A549 (cell line): ENCODE measurements at regions not wholly inside any gene's neighbourhood (a gene's known extent, or its start where the extent isn't known, plus 50 kb on each side); places are given as distances from the start of the nearest gene placed in this dataset.

Experiments used
- ATAC-seq, 2 experiments: fragments of 200-7000 bp in 1 of 2; fragments of >200 bp in 1 of 2; cut with Nextera tagmentation in 1 of 2; cut with Tn5 transposase in 1 of 2; 3 replicates each; pipeline versions ENCODE4 v1.8.0 to v1.9.1; 2018 to 2020; ENCODE audit warnings: mild to moderate bottlenecking in 1 of 2, moderate library complexity in 1 of 2
- CTCF ChIA-PET: fragments of 300-600 bp; sonication (Branson Sonifier 250); formaldehyde crosslinking; extraction: SDS; loops from one replicate; lab custom pipeline; 2021; ENCODE audit warnings: antibody characterized with exemption, inconsistent platforms; lab: Yijun Ruan, JAX
- POLR2A ChIA-PET: fragments of 350-600 bp; formaldehyde crosslinking; extraction: SDS; loops from one replicate; lab custom pipeline; 2021; ENCODE audit warnings: antibody characterized with exemption, inconsistent platforms; lab: Yijun Ruan, JAX
- DNase-seq, 2 experiments: peaks; one replicate each; pipeline versions ENCODE4 v3.0.0 to v3.0.0-alpha.2; 2011 to 2016; ENCODE audit warnings: low read depth in 1 of 2, low spot score in 1 of 2
- FAIRE-seq: peaks from 2 replicates; lab custom pipeline; 2011; peaks lifted over from hg19 to GRCh38; lab: Jason Lieb, UNC
- H3K27ac ChIP-seq, 2 experiments: fragments of >200 bp; sonication (Bioruptor Twin); formaldehyde crosslinking; 3 replicates each; pipeline ENCODE4 v1.5.1; 2016 to 2017
- H3K4me1 ChIP-seq: fragments of >200 bp; sonication (Bioruptor Twin); formaldehyde crosslinking; 3 replicates; pipeline ENCODE4 v1.6.1; 2016
- H3K4me2 ChIP-seq: fragments of >200 bp; sonication (Bioruptor Twin); formaldehyde crosslinking; 3 replicates; pipeline ENCODE4 v1.6.1; 2016
- H3K4me3 ChIP-seq: fragments of >200 bp; sonication (Bioruptor Twin); formaldehyde crosslinking; 3 replicates; pipeline ENCODE4 v1.5.1; 2016
- H3K9me3 ChIP-seq: fragments of >200 bp; sonication (Bioruptor Twin); formaldehyde crosslinking; 3 replicates; pipeline ENCODE4 v1.6.1; 2016
- BHLHE40 ChIP-seq: IDR thresholded peaks from 2 replicates; pipeline ENCODE4 v1.6.1; 2012; ENCODE audit warnings: low read depth, low read length, inconsistent platforms
- CBX2 ChIP-seq: fragments of 200-600 bp; sonication (generic); IDR thresholded peaks from 2 replicates; pipeline ENCODE4 v1.6.1; 2016; ENCODE audit warnings: low read depth, mild to moderate bottlenecking, borderline replicate concordance
- CHD4 ChIP-seq: fragments of 200-600 bp; sonication (generic); IDR thresholded peaks from 2 replicates; pipeline ENCODE4 v1.6.1; 2016; ENCODE audit warnings: antibody characterized with exemption, mild to moderate bottlenecking, borderline replicate concordance
- EHMT2 ChIP-seq: fragments of 200-600 bp; sonication (generic); IDR thresholded peaks from 2 replicates; pipeline ENCODE4 v1.6.1; 2016; ENCODE audit warnings: antibody characterized with exemption, low read depth, mild to moderate bottlenecking, moderate library complexity
- EP300 ChIP-seq, 2 experiments: fragments of >200 bp; sonication (Bioruptor Twin); formaldehyde crosslinking; IDR thresholded peaks; 2 replicates in 1 of 2; 3 replicates in 1 of 2; pipeline ENCODE4 v1.6.1; 2016 to 2017
- ESRRA ChIP-seq: fragments of 150-350 bp; IDR thresholded peaks from 2 replicates; pipeline ENCODE4 v1.6.1; 2014; ENCODE audit warnings: mild to moderate bottlenecking, low read length, borderline replicate concordance
- FOSB ChIP-seq: fragments of 250-450 bp; sonication (Bioruptor Pico); IDR thresholded peaks from 2 replicates; pipeline ENCODE4 v1.5.0; 2020; ENCODE audit warnings: mild to moderate bottlenecking, moderate library complexity
- FOSL2 ChIP-seq, 2 experiments: fragments of 450-650 bp in 1 of 2; fragments of >200 bp in 1 of 2; sonication (Bioruptor Twin) in 1 of 2; formaldehyde crosslinking; IDR thresholded peaks; 2 replicates each; pipeline versions ENCODE4 v1.5.0 to v1.6.1; 2016 to 2020; ENCODE audit warnings: mild to moderate bottlenecking in 1 of 2, moderate library complexity in 1 of 2
- HDAC2 ChIP-seq: fragments of 200-600 bp; sonication (generic); IDR thresholded peaks from 2 replicates; pipeline ENCODE4 v1.6.1; 2016
- HEYL ChIP-seq: fragments of 250-450 bp; sonication (Bioruptor Pico); IDR thresholded peaks from 2 replicates; pipeline ENCODE4 v1.8.0; 2021; ENCODE audit warnings: mild to moderate bottlenecking, moderate library complexity
- HOXA7 ChIP-seq: fragments of 250-450 bp; sonication (Bioruptor Pico); IDR thresholded peaks from 2 replicates; pipeline ENCODE4 v1.5.0; 2020; ENCODE audit warnings: mild to moderate bottlenecking, moderate library complexity
- JUN ChIP-seq, 2 experiments: fragments of >200 bp; sonication (Bioruptor Twin); formaldehyde crosslinking; IDR thresholded peaks; 2 replicates in 1 of 2; 3 replicates in 1 of 2; pipeline ENCODE4 v1.6.1; 2016 to 2017
- KDM5A ChIP-seq: fragments of 200-600 bp; sonication (generic); IDR thresholded peaks from 2 replicates; pipeline ENCODE4 v1.6.1; 2016; ENCODE audit warnings: antibody characterized with exemption, mild to moderate bottlenecking
- MAX ChIP-seq: IDR thresholded peaks from 2 replicates; pipeline ENCODE4 v1.6.1; 2012
- MAZ ChIP-seq: fragments of 150-350 bp; IDR thresholded peaks from 2 replicates; pipeline ENCODE4 v1.6.1; 2014; ENCODE audit warnings: antibody characterized with exemption, low read depth, low read length, borderline replicate concordance
- NPAS2 ChIP-seq: fragments of 250-450 bp; sonication (Bioruptor Pico); IDR thresholded peaks from 2 replicates; pipeline ENCODE4 v1.8.0; 2022; ENCODE audit warnings: mild to moderate bottlenecking, moderate library complexity, borderline replicate concordance
- POLR2A ChIP-seq: IDR thresholded peaks from 2 replicates; pipeline ENCODE4 v1.6.1; 2012; ENCODE audit warnings: mild to moderate bottlenecking, low read length
- RAD21 ChIP-seq, 2 experiments: fragments of >200 bp in 1 of 2; sonication (Bioruptor Twin) in 1 of 2; formaldehyde crosslinking in 1 of 2; IDR thresholded peaks in 1 of 2; conservative IDR thresholded peaks in 1 of 2; 2 replicates in 1 of 2; 3 replicates in 1 of 2; pipeline ENCODE4 v1.6.1; 2012 to 2018; ENCODE audit warnings: inconsistent platforms in 1 of 2
- RCOR1 ChIP-seq: fragments of 150-350 bp; IDR thresholded peaks from 2 replicates; pipeline ENCODE4 v1.6.1; 2014; ENCODE audit warnings: antibody characterized with exemption, low read length, low read depth
- SMC3 ChIP-seq: fragments of >200 bp; sonication (Bioruptor Twin); formaldehyde crosslinking; IDR thresholded peaks from 3 replicates; pipeline ENCODE4 v1.6.1; 2018; ENCODE audit warnings: inconsistent platforms
- SREBF2 ChIP-seq: fragments of 450-650 bp; IDR thresholded peaks from 2 replicates; pipeline ENCODE4 v1.6.1; 2014; ENCODE audit warnings: mild to moderate bottlenecking, moderate library complexity
- USF2 ChIP-seq: fragments of 450-650 bp; IDR thresholded peaks from 2 replicates; pipeline ENCODE4 v1.6.1; 2014; ENCODE audit warnings: antibody characterized with exemption
- ZNF302 ChIP-seq: fragments of 250-450 bp; sonication (Bioruptor Pico); IDR thresholded peaks from 2 replicates; pipeline ENCODE4 v1.9.0; 2021; ENCODE audit warnings: inconsistent platforms, mild to moderate bottlenecking, moderate library complexity
- WGBS: methylation state at CpG from one replicate; pipeline ENCODE4 v1.1.6; 2017; ENCODE audit errors: missing lambda C conversion rate; 5-methylcytosine and 5-hydroxymethylcytosine counted together
- TF ChIP-seq, protein P1 (sequence below): fragments of >200 bp; sonication (Bioruptor Twin); formaldehyde crosslinking; IDR thresholded peaks from 3 replicates; pipeline ENCODE4 v1.5.1; 2016
- TF ChIP-seq, protein P2 (sequence below): IDR thresholded peaks from 2 replicates; pipeline ENCODE4 v1.6.1; 2012; ENCODE audit warnings: low read depth, borderline replicate concordance
- TF ChIP-seq, protein P3 (sequence below): fragments of >200 bp; sonication (Bioruptor Twin); formaldehyde crosslinking; IDR thresholded peaks from 3 replicates; pipeline ENCODE4 v1.6.1; 2016
- TF ChIP-seq, protein P4 (sequence below): fragments of 250-450 bp; sonication (Bioruptor Pico); IDR thresholded peaks from 2 replicates; pipeline ENCODE4 v1.5.0; 2020; ENCODE audit warnings: low read depth, mild to moderate bottlenecking, moderate library complexity

DNA sequence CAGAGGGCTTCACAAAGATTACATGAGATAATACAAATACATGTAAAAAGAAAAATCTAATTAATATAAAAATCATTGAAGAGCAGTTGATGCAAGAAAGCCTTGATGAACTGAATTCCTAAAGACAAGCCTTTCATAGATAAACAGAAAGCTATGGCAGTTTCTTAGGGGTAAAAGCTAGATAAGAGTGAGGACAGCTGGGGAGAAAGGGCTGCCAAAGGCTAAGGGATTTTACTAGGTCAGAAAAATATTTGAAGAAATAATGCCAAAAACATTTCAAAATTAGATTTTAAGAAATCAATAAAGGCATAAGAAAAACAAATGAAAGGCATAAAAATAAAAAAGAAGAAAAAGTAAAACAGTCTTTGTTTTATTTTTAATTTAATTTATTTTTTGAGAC is 107.9 kb upstream of the ZNF366 start:
- no peak for TF ChIP-seq BHLHE40
- no peak for TF ChIP-seq HEYL (CRISPR knock-in tag)
- TF ChIP-seq KDM5A = no peak
- TF ChIP-seq RAD21 (conservative IDR thresholded peaks at IDR 0.05 in 1 of 2, IDR thresholded peaks at IDR 0.05 in 1 of 2) = no peak
- no peak for TF ChIP-seq EHMT2
- no peak for TF ChIP-seq HDAC2
- no peak for TF ChIP-seq HOXA7
- TF ChIP-seq ZNF302 (CRISPR knock-in tag) = no peak
- TF ChIP-seq CBX2 = no peak
- TF ChIP-seq FOSB = no peak
- no peak for TF ChIP-seq JUN (IDR thresholded peaks at IDR 0.05)
- TF ChIP-seq ESRRA = no peak
- no peak for TF ChIP-seq FOSL2 (IDR thresholded peaks at IDR 0.05)
- TF ChIP-seq FOSL2 (CRISPR knock-in tag; IDR thresholded peaks at IDR 0.05) = no peak
- TF ChIP-seq, protein P1, sequence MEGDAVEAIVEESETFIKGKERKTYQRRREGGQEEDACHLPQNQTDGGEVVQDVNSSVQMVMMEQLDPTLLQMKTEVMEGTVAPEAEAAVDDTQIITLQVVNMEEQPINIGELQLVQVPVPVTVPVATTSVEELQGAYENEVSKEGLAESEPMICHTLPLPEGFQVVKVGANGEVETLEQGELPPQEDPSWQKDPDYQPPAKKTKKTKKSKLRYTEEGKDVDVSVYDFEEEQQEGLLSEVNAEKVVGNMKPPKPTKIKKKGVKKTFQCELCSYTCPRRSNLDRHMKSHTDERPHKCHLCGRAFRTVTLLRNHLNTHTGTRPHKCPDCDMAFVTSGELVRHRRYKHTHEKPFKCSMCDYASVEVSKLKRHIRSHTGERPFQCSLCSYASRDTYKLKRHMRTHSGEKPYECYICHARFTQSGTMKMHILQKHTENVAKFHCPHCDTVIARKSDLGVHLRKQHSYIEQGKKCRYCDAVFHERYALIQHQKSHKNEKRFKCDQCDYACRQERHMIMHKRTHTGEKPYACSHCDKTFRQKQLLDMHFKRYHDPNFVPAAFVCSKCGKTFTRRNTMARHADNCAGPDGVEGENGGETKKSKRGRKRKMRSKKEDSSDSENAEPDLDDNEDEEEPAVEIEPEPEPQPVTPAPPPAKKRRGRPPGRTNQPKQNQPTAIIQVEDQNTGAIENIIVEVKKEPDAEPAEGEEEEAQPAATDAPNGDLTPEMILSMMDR = no peak
- TF ChIP-seq CHD4 = no peak
- no peak for TF ChIP-seq EP300 (IDR thresholded peaks at IDR 0.05)
- TF ChIP-seq, protein P2, sequence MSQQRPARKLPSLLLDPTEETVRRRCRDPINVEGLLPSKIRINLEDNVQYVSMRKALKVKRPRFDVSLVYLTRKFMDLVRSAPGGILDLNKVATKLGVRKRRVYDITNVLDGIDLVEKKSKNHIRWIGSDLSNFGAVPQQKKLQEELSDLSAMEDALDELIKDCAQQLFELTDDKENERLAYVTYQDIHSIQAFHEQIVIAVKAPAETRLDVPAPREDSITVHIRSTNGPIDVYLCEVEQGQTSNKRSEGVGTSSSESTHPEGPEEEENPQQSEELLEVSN = no peak
- TF ChIP-seq SMC3 = no peak
- no peak for DNase-seq
- H3K4me3 ChIP-seq = no peak overlapping the region
- H3K9me3 ChIP-seq = no peaks in the 10 kb centered on the region
- no peak for FAIRE-seq
- ATAC-seq = no peak
- POLR2A ChIA-PET = no interaction called here
- 0 out of 3 replicates have a peak, but pooled peaks cover 9% of the 10 kb centered on the region for H3K4me1 ChIP-seq
- H3K27ac ChIP-seq = no peak overlapping the region
- no peak overlapping the region for H3K4me2 ChIP-seq
- CTCF ChIA-PET = interaction anchor here (1.1 to 1.2 kb wide), 2 partner anchors 12 to 171 kb away, joined by 3 to 4 read pairs; no protein-coding TSS in a partner anchor

- Histone ChIP-seq H3K27ac (no peak overlapping the region), H3K4me3 (no peak overlapping the region), H3K4me2 (no peak overlapping the region), H3K9me3 (no peaks in the 10 kb centered on the region), H3K4me1 (0 out of 3 replicates have a peak, but pooled peaks cover 9% of the 10 kb centered on the region)
- DNase-seq (no peak), ATAC-seq (no peak), FAIRE-seq (no peak)
- POLR2A ChIA-PET = no interaction called here
- no peak for TF ChIP-seq POLR2A
- TF ChIP-seq MAX = no peak
- TF ChIP-seq USF2 = no peak
- TF ChIP-seq, protein P3, sequence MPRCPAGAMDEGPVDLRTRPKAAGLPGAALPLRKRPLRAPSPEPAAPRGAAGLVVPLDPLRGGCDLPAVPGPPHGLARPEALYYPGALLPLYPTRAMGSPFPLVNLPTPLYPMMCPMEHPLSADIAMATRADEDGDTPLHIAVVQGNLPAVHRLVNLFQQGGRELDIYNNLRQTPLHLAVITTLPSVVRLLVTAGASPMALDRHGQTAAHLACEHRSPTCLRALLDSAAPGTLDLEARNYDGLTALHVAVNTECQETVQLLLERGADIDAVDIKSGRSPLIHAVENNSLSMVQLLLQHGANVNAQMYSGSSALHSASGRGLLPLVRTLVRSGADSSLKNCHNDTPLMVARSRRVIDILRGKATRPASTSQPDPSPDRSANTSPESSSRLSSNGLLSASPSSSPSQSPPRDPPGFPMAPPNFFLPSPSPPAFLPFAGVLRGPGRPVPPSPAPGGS = no peak
- no peak for TF ChIP-seq HOXA7
- no peak for TF ChIP-seq HDAC2
- TF ChIP-seq MAZ = no peak
- TF ChIP-seq RCOR1 = no peak
- TF ChIP-seq FOSL2 (IDR thresholded peaks at IDR 0.05) = no peak
- no peak for TF ChIP-seq FOSL2 (CRISPR knock-in tag; IDR thresholded peaks at IDR 0.05)
- TF ChIP-seq JUN (IDR thresholded peaks at IDR 0.05) = no peak
- no peak for TF ChIP-seq SREBF2
- no peak for TF ChIP-seq NPAS2
- TF ChIP-seq, protein P4, sequence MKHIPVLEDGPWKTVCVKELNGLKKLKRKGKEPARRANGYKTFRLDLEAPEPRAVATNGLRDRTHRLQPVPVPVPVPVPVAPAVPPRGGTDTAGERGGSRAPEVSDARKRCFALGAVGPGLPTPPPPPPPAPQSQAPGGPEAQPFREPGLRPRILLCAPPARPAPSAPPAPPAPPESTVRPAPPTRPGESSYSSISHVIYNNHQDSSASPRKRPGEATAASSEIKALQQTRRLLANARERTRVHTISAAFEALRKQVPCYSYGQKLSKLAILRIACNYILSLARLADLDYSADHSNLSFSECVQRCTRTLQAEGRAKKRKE = no peak
- CTCF ChIA-PET = no interaction called here
- 56% methylated on average over 2 of the region's 2 CpGs for WGBS
These were observed 106.3 kb upstream of the ZNF366 start for GRCh38 chr5:72613515-72613914.
